ENCODE measurements at regions not wholly inside any gene's neighbourhood (a gene's known extent, or its start where the extent isn't known, plus 50 kb on each side); places are given as distances from the start of the nearest gene placed in this dataset.

GRCh38 chr6:157760137-157760536, 62.9 kb upstream of the SNX9 start:
- Histone ChIP-seq H3K4me1 (peaks cover 42 to 48% (median 44%) of the 10 kb centered on the region in 4 donors), H3K27me3 (no peaks in the 10 kb centered on the region), H3K9me3 (no peaks in the 10 kb centered on the region), H3K36me3 (no peaks in the 10 kb centered on the region), H3K27ac (replicated peaks in 1 of 4) (peak overlapping the region in 1 of 4 donors; percentile 42), H3K4me3 (no peak overlapping the region)
- TF ChIP-seq POLR2AphosphoS5 (IDR thresholded peaks at IDR 0.05) (no peak), CTCF (IDR thresholded peaks at IDR 0.05) (no peak), EP300 (IDR thresholded peaks at IDR 0.05) (no peak), POLR2A (IDR thresholded peaks at IDR 0.05; ENCODE audit: low read depth) (no peak)
- WGBS: 95% methylated on average over 6 of the region's 6 CpGs
- intact Hi-C loops (cut with DNase I): no loop called here
- DNase-seq (ENCODE audit: extremely low spot score): peak; percentile 31

GRCh38 chr6:157760589-157761330, 62.3 kb upstream of the SNX9 start:
- Histone ChIP-seq H3K27ac (replicated peaks in 1 of 4) (peak overlapping the region in 1 of 4 donors; percentile 42), H3K4me3 (no peak overlapping the region), H3K27me3 (no peaks in the 10 kb centered on the region), H3K4me1 (peaks cover 44 to 49% (median 46%) of the 10 kb centered on the region in 4 donors), H3K36me3 (no peaks in the 10 kb centered on the region), H3K9me3 (no peaks in the 10 kb centered on the region)
- WGBS: 54% methylated on average over 7 of the region's 7 CpGs
- DNase-seq (ENCODE audit: extremely low spot score): peak; percentile 83
- intact Hi-C loops (cut with DNase I): no loop called here
- TF ChIP-seq EP300 (IDR thresholded peaks at IDR 0.05) (no peak), CTCF (IDR thresholded peaks at IDR 0.05) (no peak), POLR2A (IDR thresholded peaks at IDR 0.05; ENCODE audit: low read depth) (no peak), POLR2AphosphoS5 (IDR thresholded peaks at IDR 0.05) (no peak)

- TF ChIP-seq POLR2A (IDR thresholded peaks at IDR 0.05; ENCODE audit: low read depth) (no peak), CTCF (IDR thresholded peaks at IDR 0.05) (no peak), EP300 (IDR thresholded peaks at IDR 0.05) (no peak), POLR2AphosphoS5 (IDR thresholded peaks at IDR 0.05) (no peak)
- intact Hi-C loops (cut with DNase I): no loop called here
- peaks cover 43 to 46% (median 45%) of the 10 kb centered on the region in 4 donors for H3K4me1 ChIP-seq
Observed at GRCh38 chr6:157761331-157761921, 61.6 kb upstream of the SNX9 start.

GRCh38 chr6:157761926-157762325, 61.1 kb upstream of the SNX9 start:
- H3K9me3 ChIP-seq: no peaks in the 10 kb centered on the region
- peaks cover 38 to 41% (median 40%) of the 10 kb centered on the region in 4 donors for H3K4me1 ChIP-seq
- H3K4me3 ChIP-seq: no peak overlapping the region
- H3K27ac ChIP-seq (replicated peaks in 1 of 4): peak overlapping the region in 1 of 4 donors; percentile 5
- DNase-seq (ENCODE audit: extremely low spot score): no peak
- no peaks in the 10 kb centered on the region for H3K36me3 ChIP-seq
- H3K27me3 ChIP-seq: no peaks in the 10 kb centered on the region
- TF ChIP-seq CTCF (IDR thresholded peaks at IDR 0.05) (no peak), POLR2A (IDR thresholded peaks at IDR 0.05; ENCODE audit: low read depth) (no peak), POLR2AphosphoS5 (IDR thresholded peaks at IDR 0.05) (no peak), EP300 (IDR thresholded peaks at IDR 0.05) (no peak)
- intact Hi-C loops (cut with DNase I): no loop called here
- WGBS: 92% methylated on average over 12 of the region's 13 CpGs

More at GRCh38 chr6:157761331-157761921, 61.6 kb upstream of the SNX9 start:
- no peaks in the 10 kb centered on the region for H3K36me3 ChIP-seq
- no peaks in the 10 kb centered on the region for H3K9me3 ChIP-seq
- no peak overlapping the region for H3K4me3 ChIP-seq
- WGBS: 81% methylated on average over 12 of the region's 12 CpGs
- no peaks in the 10 kb centered on the region for H3K27me3 ChIP-seq
- DNase-seq (ENCODE audit: extremely low spot score): peak; percentile 80
- H3K27ac ChIP-seq (replicated peaks in 1 of 4): peak overlapping the region in 1 of 4 donors; percentile 5
